Activated CD8-positive, alpha-beta memory T cell treated with anti-CD3 and anti-CD28 coated beads for 1 hour (primary cell): ENCODE measurements at regions not wholly inside any gene's neighbourhood (a gene's known extent, or its start where the extent isn't known, plus 50 kb on each side); places are given as distances from the start of the nearest gene placed in this dataset.

ENCODE experiments used
- DNase-seq, 2 donors: peaks; one replicate each; pipeline ENCODE4 v3.0.0-alpha.2; 2020; ENCODE audit warnings: low read depth in 1 of 2; ENCODE audit errors: extremely low read depth in 1 of 2

DNA sequence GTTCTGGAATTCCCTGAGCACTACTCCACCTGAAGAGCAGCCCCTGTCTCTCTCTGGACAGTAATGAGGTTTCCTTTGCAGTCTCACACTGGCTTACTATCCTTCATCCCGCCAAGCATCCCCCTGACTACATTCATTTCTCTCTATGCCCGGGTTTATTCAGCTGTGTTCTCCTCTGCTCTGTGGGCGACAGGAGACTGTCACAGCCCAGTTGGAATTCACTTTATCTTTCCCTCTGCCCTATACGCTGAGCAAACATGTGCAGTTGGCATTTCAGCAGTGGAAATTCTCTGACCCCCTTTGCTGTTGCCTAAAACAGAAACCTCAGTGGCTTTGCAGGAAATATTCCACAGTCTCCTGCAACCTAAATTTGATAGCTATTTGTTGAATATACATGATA is 83.5 kb upstream of the MAX start:
- DNase-seq: no peak

DNA sequence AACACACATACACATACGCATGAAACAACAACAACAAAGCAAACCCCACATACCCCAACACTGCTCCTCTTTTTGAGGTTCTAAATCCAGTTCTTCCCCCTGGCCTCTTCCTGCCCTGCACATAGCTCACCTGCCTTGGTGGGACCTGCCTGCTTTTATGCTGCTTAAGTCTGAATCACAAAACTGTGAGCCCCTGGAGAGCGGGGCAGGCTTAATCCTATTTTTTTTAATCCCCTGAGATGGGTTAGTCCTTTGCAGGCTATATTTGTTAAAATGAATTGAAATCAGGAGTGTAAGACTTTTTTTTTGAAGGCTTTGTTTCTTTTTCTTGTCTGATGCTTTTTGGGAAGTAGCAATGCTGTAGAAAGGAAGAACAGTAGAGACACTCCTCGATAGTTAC is 84.6 kb upstream of the MAX start:
- no peak for DNase-seq

DNA sequence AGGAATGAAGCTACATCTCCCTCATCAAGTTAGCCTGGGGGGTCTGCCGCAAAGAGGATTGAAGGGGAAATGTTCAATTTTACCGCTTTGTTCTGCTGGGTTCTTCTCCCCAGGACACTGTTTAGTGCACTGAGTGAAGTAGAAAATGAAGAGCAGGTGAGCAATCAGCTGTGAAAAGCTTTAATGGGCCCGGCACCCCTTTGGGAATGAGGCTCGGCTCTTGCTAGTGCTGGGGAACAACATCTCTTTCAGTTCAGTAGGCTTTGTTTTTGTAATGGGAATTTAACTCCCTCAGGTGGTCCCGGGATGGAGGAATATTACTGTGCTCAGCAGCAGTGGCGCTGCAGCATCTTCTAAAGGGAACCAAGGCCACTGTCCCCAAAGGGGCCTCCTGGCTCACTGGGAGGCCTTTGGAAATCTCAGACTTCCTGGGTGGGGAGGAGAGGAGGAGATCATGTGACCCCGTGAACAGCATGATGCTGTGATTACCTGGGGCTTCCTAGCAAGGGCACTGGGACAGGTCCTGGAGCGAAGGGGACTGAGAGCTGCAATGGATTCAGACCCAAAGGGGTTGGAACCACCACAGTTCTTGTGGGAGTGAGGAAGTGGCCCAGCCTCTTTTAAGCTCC is 85.2 kb upstream of the MAX start:
- no peak for DNase-seq

DNA sequence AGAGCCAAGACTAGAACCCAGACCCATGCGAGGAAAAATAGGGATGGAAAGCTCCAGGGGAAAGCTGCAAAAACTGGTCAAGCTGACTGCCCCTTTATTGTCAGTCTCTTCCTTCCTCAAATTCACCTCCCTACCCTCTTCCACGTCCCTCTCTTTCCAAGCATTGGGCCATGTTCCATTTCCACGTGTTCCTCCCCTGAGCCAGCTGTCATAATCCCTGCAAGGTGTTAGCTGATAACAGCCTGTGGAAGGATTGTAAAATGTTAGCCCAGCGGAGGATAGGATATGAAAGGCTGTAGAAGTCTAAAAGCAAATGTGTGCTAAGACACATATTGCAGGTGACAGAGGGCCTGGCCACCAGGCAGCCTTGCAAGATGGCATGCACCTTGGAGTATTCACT is 88.0 kb upstream of the MAX start:
- no peak for DNase-seq

DNA sequence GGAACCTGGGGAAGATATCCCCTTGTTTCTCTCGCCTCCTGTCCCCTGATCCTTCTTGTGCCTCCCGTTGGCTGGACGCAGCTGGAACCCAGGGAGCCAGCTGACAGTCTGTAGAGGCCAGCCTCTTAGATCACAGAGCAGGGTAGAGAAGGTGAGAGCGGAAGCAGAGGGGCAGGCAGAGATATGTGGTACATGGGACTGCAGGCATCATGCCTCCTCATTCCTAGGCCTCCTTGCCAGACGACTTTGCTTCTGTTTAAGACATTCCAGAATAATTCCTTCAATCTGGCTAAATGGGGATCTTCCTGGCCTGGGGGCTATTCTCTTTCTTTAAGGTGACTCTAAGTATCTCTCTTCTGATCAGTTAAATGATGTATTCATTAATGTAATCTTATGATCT is 89.4 kb upstream of the MAX start:
- no peak for DNase-seq

DNA sequence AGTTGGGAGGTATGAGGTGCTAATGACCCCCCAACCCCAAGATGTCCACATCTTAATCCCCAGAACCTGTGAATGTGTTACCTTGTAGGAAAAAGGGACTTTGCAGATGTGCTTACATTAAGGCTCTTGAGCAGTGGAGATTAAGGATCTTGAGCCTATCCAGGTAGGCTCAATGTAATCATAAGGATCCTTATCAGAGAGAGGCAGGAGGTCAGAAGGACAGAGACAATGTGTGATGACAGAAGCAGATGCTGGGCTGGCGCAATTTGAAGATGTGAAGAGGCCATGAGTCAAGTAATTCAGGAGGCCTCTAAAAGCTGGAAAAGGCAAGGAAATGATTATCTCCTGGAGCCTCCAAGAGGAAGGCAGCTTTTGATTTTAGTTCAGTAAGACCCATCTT is 90.4 kb upstream of the MAX start:
- no peak for DNase-seq

DNA sequence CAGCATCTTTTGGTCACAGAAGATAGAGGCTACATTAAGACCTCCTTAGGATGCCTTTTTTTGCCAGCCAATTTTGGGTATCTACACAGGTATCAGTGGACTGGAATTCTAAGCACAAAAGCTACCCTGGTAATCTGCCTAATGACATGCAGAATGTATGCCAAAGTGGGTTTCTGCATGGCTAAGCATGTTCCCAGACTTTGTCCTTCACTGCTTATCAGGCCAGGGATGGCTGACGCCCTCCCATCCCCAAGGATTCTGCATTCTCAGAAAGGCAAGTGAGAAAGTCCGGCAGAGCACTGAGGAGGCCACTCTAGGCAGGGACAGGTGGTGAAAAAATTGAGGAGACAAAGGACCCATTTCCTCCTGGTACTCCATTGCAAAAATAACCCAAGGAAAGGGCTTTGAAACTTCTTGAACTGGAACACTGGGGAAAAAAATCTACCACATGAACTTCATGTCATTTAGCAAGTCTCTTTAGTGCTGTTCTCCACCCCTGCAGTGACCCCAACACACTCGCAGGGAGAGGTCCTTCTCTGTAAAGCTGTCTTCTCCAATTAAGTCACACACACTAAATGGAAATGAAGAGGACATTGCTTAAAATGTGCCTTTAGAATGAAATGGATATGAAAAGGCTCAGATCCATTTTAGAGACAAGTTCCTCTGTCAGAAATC is 91.7 kb upstream of the MAX start:
- DNase-seq: no peak

DNA sequence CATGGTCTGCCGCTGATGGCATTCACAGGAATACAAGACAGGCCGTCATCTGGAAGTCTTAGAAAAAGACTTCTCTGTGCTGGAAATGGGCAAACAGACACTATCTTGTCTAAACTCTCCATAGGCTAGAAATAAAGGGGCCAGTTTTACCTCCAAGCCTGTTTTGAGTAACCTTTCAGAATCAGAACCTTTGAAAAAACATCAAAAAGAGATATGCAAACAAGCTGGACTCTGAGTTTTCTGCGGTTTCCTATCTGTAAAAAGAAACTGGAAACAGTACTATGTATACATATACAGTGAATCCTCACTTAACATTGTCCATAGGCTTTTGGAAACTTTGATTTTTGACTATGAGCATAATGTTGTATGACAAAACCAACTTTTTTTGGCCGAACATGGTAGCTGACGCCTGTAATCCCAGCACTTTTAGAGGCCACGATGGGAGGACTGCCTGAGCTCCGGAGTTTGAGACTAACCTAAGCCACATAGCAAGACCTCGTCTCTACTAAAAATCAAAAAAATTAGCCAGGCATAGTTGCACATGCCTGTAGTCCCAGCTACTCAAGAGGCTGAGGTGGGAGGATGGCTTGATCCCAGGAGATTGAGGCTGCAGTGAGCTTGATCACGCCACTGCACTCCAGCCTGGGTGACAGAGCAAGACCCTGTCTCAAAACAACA is 92.9 kb upstream of the MAX start:
- DNase-seq: no peak

DNA sequence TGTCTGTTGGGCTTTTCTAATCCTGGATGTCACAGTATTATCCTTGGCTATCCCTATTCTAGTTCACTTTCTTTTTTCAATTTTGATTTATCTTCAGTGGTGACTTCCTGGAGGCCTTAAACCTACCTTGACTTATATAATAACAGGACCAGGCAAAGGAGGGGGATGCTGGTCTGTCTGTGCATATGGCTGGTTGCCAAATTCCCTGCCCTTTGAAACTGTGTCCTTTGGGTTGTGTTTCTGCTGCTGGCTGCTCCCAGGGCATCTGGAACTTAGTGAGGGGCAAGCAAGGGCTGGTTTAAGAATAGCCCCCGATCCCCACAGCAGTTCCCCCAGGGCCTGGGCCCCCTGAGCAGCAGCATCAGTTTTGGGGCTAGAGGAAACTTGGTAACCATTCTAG is 96.0 kb upstream of the MAX start:
- no peak for DNase-seq

DNA sequence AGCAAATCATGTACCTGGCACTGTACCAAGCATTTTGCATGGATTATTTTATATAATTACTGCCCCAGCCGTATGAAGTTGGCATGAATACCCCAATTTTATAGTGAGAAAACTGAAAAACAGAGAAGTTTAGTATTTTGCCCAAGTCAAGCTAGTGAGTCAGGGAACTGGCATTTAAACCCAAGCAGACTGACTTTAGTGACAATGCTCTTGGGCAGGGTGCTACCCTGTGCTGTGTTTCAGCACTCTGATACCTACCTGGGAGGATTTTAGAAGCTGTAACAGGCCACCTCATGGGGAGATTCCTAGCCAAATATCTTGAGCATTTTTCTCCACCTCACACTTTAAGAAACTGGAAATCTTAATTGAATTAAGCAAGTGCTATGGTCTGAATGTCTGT is 98.1 kb upstream of the MAX start:
- no peak for DNase-seq

DNA sequence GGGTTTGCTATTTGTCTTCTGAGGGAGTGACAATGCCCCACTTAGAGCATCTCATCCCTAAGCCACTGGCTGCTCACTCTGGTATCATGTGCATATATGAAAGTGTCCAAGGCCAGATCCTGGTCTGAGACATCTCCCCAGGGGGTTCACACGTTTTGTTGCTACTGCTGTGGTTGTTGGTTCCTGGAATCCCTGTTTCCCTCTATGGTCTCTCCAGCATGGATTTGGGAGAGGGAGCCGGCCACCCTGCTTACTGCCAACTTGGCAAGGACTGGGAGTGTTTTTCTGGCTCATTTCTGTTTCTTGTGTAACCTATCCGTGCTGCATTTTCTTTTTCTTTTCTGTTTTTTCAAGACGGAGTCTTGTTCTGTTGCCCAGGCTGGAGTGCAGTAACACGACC is 101.3 kb upstream of the MAX start:
- no peak for DNase-seq

DNA sequence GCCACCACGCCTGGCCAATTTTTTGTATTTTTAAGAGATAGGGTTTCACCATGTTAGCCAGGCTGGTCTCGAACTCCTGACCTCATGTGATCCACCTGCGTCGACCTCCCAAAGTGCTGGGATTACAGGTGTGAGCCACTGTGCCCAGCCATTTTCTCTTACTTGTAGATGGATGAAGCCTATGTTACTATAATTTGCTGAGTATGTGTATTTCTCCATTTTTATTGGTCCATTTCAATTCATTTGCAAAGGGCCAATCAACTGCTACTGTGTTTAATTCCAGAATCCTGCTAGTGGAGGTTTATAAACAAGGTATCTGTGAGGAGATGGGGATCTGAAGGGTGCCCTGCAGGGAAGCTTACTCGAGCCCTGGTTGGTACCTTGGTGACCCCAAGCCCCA is 101.7 kb upstream of the MAX start:
- DNase-seq: no peak

DNA sequence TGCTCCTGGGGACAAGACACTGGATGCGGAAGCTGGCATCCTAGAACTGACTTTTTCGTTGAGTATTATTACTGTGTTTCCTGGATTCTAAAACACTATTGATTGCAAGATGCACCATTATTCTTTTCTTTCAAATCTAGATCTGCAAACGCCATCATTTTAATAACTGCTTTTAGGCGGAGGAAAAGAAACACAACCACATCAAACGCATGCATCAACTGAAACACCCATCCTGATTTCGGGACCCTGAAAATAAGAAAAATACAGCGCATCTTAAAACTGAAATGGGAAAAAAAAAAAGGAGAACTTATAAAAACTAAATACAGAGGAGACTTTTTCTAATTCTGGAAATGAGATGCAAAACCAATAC is 103.7 kb upstream of the MAX start:
- DNase-seq: no peak

DNA sequence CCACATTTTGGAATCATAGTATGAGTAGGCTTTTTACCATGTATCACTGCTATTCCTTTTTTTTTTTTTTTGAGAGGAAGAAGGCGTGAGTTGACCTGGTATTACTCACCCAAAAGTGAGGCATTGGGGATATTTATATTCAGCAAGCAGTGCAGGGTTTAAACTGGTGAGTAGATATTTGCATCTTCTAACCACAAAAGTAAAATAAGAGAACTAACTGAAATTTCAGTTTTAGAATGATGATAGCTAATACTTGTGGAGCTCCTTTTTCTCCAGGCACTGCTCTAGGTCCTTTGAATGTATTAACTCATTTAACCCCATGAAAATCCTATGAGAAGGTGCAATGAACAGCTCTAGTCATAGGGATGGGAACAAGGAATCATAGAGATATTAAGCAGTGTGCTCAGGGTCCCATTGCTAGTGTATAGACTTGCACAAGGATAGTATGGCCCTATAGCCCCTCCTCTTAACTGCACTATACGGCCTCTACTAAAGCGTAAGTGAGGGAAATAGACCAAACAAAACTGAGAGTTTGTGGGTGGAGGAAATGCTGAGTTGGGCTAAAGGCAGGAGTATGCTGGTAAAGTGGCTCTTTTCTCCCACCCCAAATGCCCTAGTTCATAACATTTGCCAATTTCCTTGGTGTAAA is 104.3 kb upstream of the MAX start:
- DNase-seq: no peak

DNA sequence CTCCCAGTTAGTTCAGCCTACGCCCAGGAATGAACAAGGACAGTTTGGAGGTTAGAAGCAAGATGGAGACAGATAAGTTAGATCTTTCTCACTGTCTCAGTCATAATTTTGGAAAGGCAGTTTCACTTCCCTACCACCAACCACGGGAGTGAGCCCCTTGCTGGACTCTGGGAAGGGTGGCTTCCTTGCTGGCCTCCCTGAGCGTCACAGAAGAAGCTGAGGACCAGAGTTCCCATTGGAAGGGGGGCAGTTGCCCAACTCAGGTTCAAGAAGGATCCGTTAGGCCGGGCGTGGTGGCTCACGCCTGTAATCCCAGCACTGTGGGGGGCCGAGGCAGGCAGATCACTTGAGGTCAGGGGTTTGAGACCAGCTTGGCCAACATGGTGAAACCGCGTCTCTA is 106.2 kb upstream of the MAX start:
- DNase-seq: no peak

DNA sequence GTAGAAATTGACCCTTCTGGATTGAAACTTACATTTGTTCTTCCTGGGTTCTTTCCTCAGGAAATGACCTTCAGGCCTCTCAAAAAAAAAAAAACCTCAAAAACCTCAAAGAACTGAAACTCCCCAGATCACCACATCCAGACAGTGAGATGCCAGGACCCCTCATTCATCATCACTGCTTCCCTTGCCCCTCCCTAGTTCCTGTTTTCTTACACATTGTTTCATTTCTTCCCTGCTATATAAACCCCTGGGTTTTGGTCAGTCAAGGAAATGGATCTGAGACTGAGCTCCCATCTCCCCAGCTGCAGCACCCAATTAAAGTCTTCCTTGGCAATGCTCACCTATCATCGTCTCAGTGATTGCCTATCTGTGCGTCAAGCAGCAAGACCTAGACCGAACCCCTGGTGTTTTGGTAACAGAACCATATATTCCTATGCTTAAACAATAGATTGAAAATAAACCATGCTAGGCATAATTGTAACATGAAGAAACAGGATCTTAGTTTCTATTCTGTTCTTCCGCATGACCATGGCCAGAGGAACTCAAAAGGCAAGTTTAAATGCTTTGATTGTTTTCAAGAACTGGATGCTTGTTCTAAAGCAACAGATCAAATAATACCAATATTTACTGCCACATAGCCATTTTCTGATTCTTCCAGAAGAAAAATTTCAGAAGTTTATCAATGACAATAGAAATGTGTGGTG is 108.0 kb upstream of the MAX start:
- DNase-seq: no peak

DNA sequence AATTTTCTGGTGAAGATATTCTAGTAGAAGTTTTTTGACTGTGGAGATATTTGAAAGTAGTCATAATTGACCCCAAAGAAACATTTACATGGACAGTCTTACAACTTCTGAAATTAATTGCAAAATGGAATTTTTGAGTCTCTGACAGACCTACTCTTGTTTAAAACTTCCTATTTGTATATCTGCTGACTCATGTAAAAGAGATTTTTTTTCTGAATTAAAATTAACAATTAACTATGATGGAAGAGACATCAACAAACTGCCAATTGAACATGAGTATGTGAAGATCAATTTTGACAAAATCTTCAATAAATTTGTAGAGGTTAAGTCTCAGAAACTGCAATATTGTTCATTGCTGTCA is 108.5 kb upstream of the MAX start:
- no peak for DNase-seq

DNA sequence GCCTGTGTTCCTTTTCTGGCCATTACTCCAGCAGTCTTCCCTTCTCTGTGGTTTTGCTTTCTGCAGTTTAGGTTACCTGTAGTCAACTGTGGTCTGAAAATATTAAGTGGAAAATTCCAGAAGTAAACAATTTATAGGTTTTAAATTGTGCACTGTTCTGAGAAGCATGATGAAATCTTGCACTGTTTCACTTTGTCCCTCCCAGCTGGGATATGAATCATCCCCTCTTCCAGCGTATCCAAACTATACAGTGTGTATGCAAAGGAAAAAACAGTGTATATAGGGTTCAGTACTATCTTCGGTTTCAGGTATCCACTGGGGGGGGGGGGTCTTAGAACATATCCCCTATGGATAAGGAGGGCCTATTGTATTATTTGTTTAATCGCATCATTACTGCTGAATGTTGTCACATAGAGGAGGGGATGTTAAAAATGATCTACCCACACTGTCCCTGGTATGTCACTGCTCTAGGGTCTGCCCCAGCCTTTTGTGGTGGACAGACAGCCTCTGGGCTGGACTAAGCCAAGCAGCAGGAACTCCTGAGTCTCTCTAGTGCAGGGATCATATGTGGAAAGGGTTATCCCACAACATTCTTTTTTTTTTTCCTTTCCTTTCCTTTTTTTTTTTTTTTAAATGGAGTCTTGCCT is 109.1 kb upstream of the MAX start:
- no peak for DNase-seq

DNA sequence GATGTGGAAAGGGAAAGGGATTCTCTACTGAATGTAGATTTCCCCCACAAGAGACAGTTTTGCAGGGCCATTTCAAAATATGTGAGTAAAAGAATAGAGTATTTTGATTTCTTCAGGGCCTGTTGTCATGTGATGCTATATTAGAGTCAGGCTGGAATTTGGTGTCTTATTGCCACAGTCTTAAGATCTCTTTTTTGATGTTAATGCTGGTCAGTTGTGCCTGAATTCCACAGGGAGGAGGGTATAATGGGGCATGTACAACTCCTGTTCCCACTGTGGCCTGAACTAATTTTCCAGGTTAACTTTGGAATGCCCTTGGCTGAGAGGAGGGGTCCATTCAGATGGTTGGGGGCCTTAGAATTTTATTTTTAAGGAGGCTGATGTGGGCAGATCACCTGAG is 111.0 kb upstream of the MAX start:
- DNase-seq: no peak

DNA sequence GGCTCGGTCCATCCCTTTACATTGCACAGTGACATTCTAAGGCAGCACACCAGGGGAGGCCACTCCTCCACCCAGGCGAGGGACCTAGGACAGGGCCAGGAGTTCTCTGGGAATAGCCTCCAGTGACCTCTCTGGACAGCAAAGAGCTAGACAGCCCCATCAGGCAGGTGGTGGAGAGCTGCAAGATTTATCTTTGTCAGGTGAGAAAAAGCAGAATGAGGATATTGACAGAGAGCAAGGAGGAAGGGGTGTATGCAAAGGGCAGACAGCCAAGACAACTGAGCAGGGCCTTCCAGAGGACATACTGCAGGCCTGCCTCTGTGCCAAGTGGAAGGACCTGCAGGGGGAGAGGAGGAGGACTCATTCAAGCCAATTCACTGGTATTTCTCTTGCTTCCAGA is 112.4 kb upstream of the MAX start:
- no peak for DNase-seq

DNA sequence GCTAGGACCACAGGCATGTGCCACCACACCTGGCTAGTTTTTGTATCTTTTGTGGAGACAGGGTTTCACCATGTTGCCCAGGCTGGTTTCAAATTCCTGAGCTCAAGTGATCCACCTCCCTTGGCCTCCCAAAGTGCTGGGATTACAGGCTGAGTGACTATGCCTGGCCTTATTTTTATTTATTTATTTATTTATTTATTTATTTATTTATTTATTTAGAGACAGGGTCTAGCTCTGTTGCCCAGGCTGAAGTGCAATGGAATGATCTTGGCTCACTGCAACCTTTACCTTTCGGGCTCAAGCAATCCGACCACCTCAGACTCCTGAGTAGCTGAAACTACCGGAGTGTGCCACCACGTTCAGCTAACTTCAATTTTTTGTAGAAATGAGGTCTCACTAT is 117.0 kb upstream of the MAX start:
- DNase-seq: no peak
